Hepatocyte (in vitro differentiated cells): ENCODE measurements at regions not wholly inside any gene's neighbourhood (a gene's known extent, or its start where the extent isn't known, plus 50 kb on each side); places are given as distances from the start of the nearest gene placed in this dataset.

ENCODE experiments used
- EZH2 ChIP-seq: fragments of 200-600 bp; sonication (generic); IDR thresholded peaks from 2 replicates; pipeline ENCODE4 v1.6.1; 2016; ENCODE audit warnings: antibody characterized with exemption, mild to moderate bottlenecking, borderline replicate concordance
- TF ChIP-seq, protein P1 (sequence below): fragments of 200-600 bp; sonication (generic); IDR thresholded peaks from 2 replicates; pipeline ENCODE4 v1.5.1; 2016; ENCODE audit warnings: antibody characterized with exemption, mild to moderate bottlenecking; ENCODE audit not compliant: poor library complexity

DNA sequence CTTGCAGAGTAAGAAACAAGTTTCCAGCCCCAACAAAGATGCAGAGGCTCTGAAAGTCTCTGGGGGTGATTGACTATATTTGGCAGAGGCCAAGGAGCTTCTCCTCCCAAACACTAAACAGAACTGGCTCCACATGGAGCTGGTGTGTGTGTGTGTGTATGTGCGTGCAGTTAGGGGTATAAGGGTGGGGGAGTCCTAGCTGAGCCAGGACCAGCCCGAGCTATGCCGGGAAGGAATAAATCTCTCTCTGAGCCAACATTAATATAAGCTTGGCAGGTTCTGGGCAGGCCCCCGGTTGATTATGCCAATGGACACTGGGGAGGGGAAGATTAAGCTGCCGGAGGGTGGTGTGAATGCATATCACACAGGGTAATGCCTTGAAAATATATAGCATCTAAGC, 324.2 kb downstream of the MIAT start:
- TF ChIP-seq, protein P1, sequence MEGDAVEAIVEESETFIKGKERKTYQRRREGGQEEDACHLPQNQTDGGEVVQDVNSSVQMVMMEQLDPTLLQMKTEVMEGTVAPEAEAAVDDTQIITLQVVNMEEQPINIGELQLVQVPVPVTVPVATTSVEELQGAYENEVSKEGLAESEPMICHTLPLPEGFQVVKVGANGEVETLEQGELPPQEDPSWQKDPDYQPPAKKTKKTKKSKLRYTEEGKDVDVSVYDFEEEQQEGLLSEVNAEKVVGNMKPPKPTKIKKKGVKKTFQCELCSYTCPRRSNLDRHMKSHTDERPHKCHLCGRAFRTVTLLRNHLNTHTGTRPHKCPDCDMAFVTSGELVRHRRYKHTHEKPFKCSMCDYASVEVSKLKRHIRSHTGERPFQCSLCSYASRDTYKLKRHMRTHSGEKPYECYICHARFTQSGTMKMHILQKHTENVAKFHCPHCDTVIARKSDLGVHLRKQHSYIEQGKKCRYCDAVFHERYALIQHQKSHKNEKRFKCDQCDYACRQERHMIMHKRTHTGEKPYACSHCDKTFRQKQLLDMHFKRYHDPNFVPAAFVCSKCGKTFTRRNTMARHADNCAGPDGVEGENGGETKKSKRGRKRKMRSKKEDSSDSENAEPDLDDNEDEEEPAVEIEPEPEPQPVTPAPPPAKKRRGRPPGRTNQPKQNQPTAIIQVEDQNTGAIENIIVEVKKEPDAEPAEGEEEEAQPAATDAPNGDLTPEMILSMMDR = no peak
- TF ChIP-seq EZH2 = no peak
